HUES48 (cell line): ENCODE measurements at regions not wholly inside any gene's neighbourhood (a gene's known extent, or its start where the extent isn't known, plus 50 kb on each side); places are given as distances from the start of the nearest gene placed in this dataset.

Experiments used
- H3K27ac ChIP-seq: one replicate; pipeline ENCODE4 v1.7.0; 2013; ENCODE audit warnings: low read depth, low read length, inconsistent platforms
- H3K27me3 ChIP-seq: 2 replicates; pipeline ENCODE4 v1.6.1; 2013; ENCODE audit warnings: mild to moderate bottlenecking, low read length; ENCODE audit not compliant: control insufficient read depth, insufficient read depth
- H3K36me3 ChIP-seq: 2 replicates; pipeline ENCODE4 v1.6.1; 2013; ENCODE audit warnings: low read length; ENCODE audit not compliant: control insufficient read depth, insufficient read depth
- H3K4me1 ChIP-seq: 2 replicates; pipeline ENCODE4 v1.6.1; 2013; ENCODE audit warnings: mild to moderate bottlenecking, low read length; ENCODE audit not compliant: control insufficient read depth, insufficient read depth
- H3K4me3 ChIP-seq: 2 replicates; pipeline ENCODE4 v1.5.1; 2013; ENCODE audit warnings: mild to moderate bottlenecking, low read depth, low read length
- H3K9ac ChIP-seq: 2 replicates; pipeline ENCODE4 v1.6.1; 2013; ENCODE audit warnings: mild to moderate bottlenecking, low read depth, low read length, moderate library complexity
- H3K9me3 ChIP-seq: 2 replicates; pipeline ENCODE4 v1.6.1; 2013; ENCODE audit warnings: low read length; ENCODE audit not compliant: control insufficient read depth, insufficient read depth

- H3K9me3 ChIP-seq: no peaks in the 10 kb centered on the region
- no peaks in the 10 kb centered on the region for H3K36me3 ChIP-seq
- peaks cover 20% of the 10 kb centered on the region for H3K4me1 ChIP-seq
- H3K9ac ChIP-seq: no peak overlapping the region
- H3K27ac ChIP-seq: no peak overlapping the region
- H3K4me3 ChIP-seq: no peak overlapping the region
- H3K27me3 ChIP-seq: no peaks in the 10 kb centered on the region
These were observed 274.3 kb downstream of the COL12A1 start for GRCh38 chr6:74931558-74931957.

DNA sequence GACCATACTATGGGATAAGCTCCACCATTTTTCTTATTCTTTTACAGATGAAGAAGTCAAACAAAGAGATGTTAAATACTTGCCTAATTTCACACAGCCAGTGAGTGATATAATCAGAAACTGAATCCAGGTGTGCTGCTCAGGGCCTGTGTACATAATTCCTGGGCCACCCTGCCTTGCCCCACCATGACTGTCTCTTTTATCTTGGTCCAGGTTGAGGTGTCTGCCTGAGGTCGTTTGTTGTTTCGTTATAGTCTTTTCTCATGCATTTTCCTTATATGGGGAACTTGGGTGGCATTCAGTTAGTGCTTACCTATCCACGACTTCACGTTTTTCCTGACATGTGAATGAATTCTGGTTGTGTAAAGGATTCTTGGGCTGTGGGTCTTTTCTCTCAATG lies 277.6 kb downstream of the COL12A1 start:
- H3K9me3 ChIP-seq: no peaks in the 10 kb centered on the region
- no peak overlapping the region for H3K27ac ChIP-seq
- no peak overlapping the region for H3K4me3 ChIP-seq
- no peak overlapping the region for H3K9ac ChIP-seq
- peaks cover 20% of the 10 kb centered on the region for H3K4me1 ChIP-seq
- no peaks in the 10 kb centered on the region for H3K36me3 ChIP-seq
- no peaks in the 10 kb centered on the region for H3K27me3 ChIP-seq

- Histone ChIP-seq H3K9me3 (no peaks in the 10 kb centered on the region), H3K4me1 (peaks cover 16% of the 10 kb centered on the region), H3K36me3 (no peaks in the 10 kb centered on the region), H3K27ac (no peak overlapping the region), H3K27me3 (no peaks in the 10 kb centered on the region), H3K4me3 (no peak overlapping the region), H3K9ac (no peak overlapping the region)
These were observed 278.6 kb downstream of the COL12A1 start for GRCh38 chr6:74927299-74927698.

GRCh38 chr6:74925683-74926082 lies 280.2 kb downstream of the COL12A1 start:
- H3K27ac ChIP-seq: no peak overlapping the region
- H3K36me3 ChIP-seq: no peaks in the 10 kb centered on the region
- H3K4me1 ChIP-seq: peaks cover 8% of the 10 kb centered on the region; the same call in 1 of the 2 replicates
- no peak overlapping the region for H3K4me3 ChIP-seq
- no peak overlapping the region for H3K9ac ChIP-seq
- H3K27me3 ChIP-seq: no peaks in the 10 kb centered on the region
- H3K9me3 ChIP-seq: no peaks in the 10 kb centered on the region

GRCh38 chr6:74914888-74915287 lies 291.0 kb downstream of the COL12A1 start:
- H3K4me3 ChIP-seq: no peak overlapping the region
- no peaks in the 10 kb centered on the region for H3K9me3 ChIP-seq
- H3K27me3 ChIP-seq: no peaks in the 10 kb centered on the region
- H3K27ac ChIP-seq: no peak overlapping the region
- no peak overlapping the region for H3K9ac ChIP-seq
- H3K36me3 ChIP-seq: no peaks in the 10 kb centered on the region
- no peaks in the 10 kb centered on the region for H3K4me1 ChIP-seq

GRCh38 chr6:74912234-74912633 lies 293.6 kb downstream of the COL12A1 start:
- no peaks in the 10 kb centered on the region for H3K27me3 ChIP-seq

DNA sequence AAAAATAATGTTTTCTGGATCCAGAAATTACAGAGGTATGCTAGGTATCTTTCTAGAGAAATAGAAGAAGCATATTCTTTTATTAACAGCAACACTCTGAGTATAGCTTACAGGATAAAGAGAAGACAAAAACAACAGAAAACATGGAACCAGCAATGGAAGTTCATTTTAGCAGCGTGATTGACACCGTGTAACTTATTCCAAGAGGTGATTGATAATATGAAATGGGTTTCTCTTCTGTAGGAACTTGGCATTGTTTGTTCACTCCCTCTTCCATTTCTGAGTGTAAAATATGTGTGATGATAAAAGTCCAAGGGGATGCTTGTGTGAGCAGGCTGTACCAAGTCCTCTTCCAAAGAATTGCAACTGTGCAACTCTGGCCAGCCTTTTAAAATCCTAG lies 303.0 kb downstream of the COL12A1 start:
- Histone ChIP-seq H3K4me3 (no peak overlapping the region), H3K4me1 (no peaks in the 10 kb centered on the region), H3K9me3 (peaks cover 20% of the 10 kb centered on the region), H3K27me3 (no peaks in the 10 kb centered on the region), H3K27ac (no peak overlapping the region), H3K9ac (no peak overlapping the region), H3K36me3 (no peaks in the 10 kb centered on the region)

More at GRCh38 chr6:74912234-74912633, 293.6 kb downstream of the COL12A1 start:
- Histone ChIP-seq H3K9me3 (no peaks in the 10 kb centered on the region), H3K4me3 (no peak overlapping the region), H3K27ac (no peak overlapping the region), H3K36me3 (no peaks in the 10 kb centered on the region), H3K9ac (no peak overlapping the region), H3K4me1 (no peaks in the 10 kb centered on the region)

DNA sequence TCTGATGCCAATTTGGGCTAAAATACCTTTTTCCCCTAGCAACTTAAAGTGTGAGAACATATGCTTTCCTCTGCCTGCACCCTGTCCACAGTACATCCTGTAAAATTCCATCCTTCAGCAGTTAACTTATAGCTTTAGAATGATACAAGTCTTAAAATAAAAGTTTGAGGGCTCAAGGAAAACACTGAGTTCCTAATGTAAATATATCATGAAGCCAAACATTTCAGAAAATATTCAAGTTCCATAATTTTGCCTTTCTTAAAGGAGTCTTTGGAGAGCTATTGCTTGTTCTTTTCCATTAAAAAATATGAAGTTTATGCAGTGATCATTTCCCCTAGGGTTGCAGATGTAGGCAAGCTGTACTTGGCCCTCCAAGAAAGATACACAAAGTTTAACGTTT lies 303.8 kb downstream of the COL12A1 start:
- Histone ChIP-seq H3K9ac (no peak overlapping the region), H3K9me3 (peaks cover 20% of the 10 kb centered on the region), H3K27ac (no peak overlapping the region), H3K36me3 (no peaks in the 10 kb centered on the region), H3K27me3 (no peaks in the 10 kb centered on the region), H3K4me3 (no peak overlapping the region), H3K4me1 (no peaks in the 10 kb centered on the region)

DNA sequence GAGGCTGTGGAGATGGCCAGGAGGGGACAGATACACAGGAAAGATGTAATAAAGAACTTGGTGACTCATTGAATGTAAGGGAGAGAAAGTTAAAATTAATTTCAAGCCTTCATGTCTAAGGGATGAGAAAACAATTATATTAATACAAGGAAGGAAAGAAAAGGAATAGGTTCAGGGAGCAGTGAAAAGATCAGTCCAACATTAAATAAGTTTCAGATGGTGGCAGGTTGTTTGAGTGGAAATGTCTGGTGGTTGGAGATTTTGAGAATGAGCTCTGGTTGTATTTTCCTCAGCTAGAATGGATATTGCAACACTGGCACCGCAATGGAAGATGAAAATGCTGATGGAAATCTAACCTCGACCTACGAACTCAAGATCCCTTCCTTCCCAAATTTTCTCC lies 304.3 kb downstream of the COL12A1 start:
- Histone ChIP-seq H3K36me3 (no peaks in the 10 kb centered on the region), H3K4me1 (no peaks in the 10 kb centered on the region), H3K27me3 (no peaks in the 10 kb centered on the region), H3K9ac (no peak overlapping the region), H3K9me3 (peaks cover 20% of the 10 kb centered on the region), H3K27ac (no peak overlapping the region), H3K4me3 (no peak overlapping the region)

- Histone ChIP-seq H3K4me3 (no peak overlapping the region), H3K36me3 (no peaks in the 10 kb centered on the region), H3K9me3 (peaks cover 20% of the 10 kb centered on the region), H3K27ac (no peak overlapping the region), H3K4me1 (no peaks in the 10 kb centered on the region), H3K27me3 (no peaks in the 10 kb centered on the region), H3K9ac (no peak overlapping the region)
These were observed 306.4 kb downstream of the COL12A1 start for GRCh38 chr6:74899416-74899815.

DNA sequence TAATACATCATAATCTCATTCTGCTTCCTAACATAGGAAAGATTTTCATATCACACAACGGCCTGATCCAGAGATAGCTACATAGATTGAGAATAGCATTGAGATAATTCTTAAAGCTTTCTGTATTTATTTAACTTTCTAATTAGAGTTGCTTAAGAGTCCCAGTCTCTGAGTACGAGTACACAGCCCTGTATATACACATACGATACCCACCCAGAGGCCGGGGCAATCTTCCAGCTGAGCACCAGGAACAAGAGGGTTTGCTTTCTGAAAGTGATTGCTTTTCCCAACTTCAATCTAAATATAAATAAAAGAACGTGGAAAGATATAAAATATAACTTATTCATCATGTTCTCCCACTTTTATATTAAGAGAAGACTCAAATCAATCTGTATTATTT lies 313.8 kb downstream of the COL12A1 start:
- Histone ChIP-seq H3K4me3 (no peak overlapping the region), H3K9me3 (no peaks in the 10 kb centered on the region), H3K9ac (no peak overlapping the region), H3K27me3 (no peaks in the 10 kb centered on the region), H3K27ac (no peak overlapping the region), H3K36me3 (no peaks in the 10 kb centered on the region), H3K4me1 (no peaks in the 10 kb centered on the region)

DNA sequence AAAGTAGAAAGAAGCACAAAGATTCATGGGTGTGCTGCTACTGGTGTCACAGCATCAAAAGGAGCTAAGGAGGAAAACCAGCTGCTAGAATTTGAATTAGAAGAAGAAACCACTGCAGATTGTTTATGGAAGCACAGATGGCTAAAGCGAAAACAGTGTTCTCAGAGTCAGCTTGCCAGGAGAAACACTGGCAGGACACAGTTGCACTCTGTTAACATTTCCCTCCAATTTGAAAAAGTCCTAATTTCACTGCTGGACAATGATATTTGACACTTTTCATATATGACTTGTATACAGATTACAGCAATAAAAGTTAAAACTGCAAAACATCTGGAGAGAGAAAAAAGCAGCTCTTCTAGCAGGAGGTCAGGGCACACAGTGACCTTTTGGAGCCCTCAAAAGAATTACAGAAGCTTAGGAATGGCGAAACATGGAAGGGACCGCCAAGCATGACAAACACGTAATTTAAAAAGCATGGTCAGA lies 314.5 kb downstream of the COL12A1 start:
- Histone ChIP-seq H3K27ac (no peak overlapping the region), H3K4me3 (no peak overlapping the region), H3K36me3 (no peaks in the 10 kb centered on the region), H3K9me3 (no peaks in the 10 kb centered on the region), H3K4me1 (no peaks in the 10 kb centered on the region), H3K27me3 (no peaks in the 10 kb centered on the region), H3K9ac (no peak overlapping the region)
